Smooth muscle cell (in vitro differentiated cells): ENCODE measurements at regions not wholly inside any gene's neighbourhood (a gene's known extent, or its start where the extent isn't known, plus 50 kb on each side); places are given as distances from the start of the nearest gene placed in this dataset.

Experiments
- DNase-seq: peaks from one replicate; lab custom pipeline; 2025; ENCODE audit not compliant: unreplicated experiment; lab: John Stamatoyannopoulos, UW
- H2AFZ ChIP-seq: fragments of 200-600 bp; sonication (generic); 2 replicates; pipeline ENCODE4 v1.6.0; 2016; ENCODE audit warnings: antibody characterized with exemption, low read depth, mild to moderate bottlenecking
- H3F3A ChIP-seq: fragments of 200-600 bp; sonication (generic); 2 replicates; pipeline ENCODE4 v1.6.0; 2017; ENCODE audit warnings: antibody characterized with exemption, low read depth
- H3K27ac ChIP-seq: fragments of 200-600 bp; sonication (generic); 2 replicates; pipeline ENCODE4 v1.5.1; 2016; ENCODE audit warnings: low read depth, mild to moderate bottlenecking
- H3K27me3 ChIP-seq: fragments of 200-600 bp; sonication (generic); 2 replicates; pipeline ENCODE4 v1.6.1; 2016; ENCODE audit warnings: low read depth, mild to moderate bottlenecking
- H3K36me3 ChIP-seq: fragments of 200-600 bp; sonication (generic); 2 replicates; pipeline ENCODE4 v1.5.1; 2016; ENCODE audit warnings: low read depth
- H3K4me1 ChIP-seq: fragments of 200-600 bp; sonication (generic); 2 replicates; pipeline ENCODE4 v1.5.1; 2016; ENCODE audit warnings: low read depth
- H3K4me2 ChIP-seq: fragments of 200-600 bp; sonication (generic); 2 replicates; pipeline ENCODE4 v1.6.0; 2016; ENCODE audit warnings: mild to moderate bottlenecking
- H3K4me3 ChIP-seq: fragments of 200-600 bp; sonication (generic); 2 replicates; pipeline ENCODE4 v1.5.1; 2016; ENCODE audit warnings: mild to moderate bottlenecking
- H3K79me2 ChIP-seq: fragments of 200-600 bp; sonication (generic); 2 replicates; pipeline ENCODE4 v1.6.0; 2016; ENCODE audit warnings: low read depth, mild to moderate bottlenecking
- H3K9ac ChIP-seq: fragments of 200-600 bp; sonication (generic); 2 replicates; pipeline ENCODE4 v1.6.0; 2016; ENCODE audit warnings: low read depth
- H3K9me3 ChIP-seq: fragments of 200-600 bp; sonication (generic); replicated peaks from 2 replicates; pipeline ENCODE4 v1.5.1; 2016; ENCODE audit warnings: low read depth
- H4K20me1 ChIP-seq: fragments of 200-600 bp; sonication (generic); 2 replicates; pipeline ENCODE4 v1.6.0; 2016; ENCODE audit warnings: low read depth
- CTCF ChIP-seq: fragments of 200-600 bp; sonication (generic); IDR thresholded peaks from 2 replicates; pipeline ENCODE4 v1.5.1; 2017; ENCODE audit warnings: borderline replicate concordance, mild to moderate bottlenecking, antibody characterized with exemption; ENCODE audit not compliant: insufficient read depth, poor library complexity, severe bottlenecking
- WGBS: methylation state at CpG from one replicate; pipeline ENCODE4 v1.1.7; 2016; ENCODE audit warnings: low lambda C conversion rate; 5-methylcytosine and 5-hydroxymethylcytosine counted together

DNA sequence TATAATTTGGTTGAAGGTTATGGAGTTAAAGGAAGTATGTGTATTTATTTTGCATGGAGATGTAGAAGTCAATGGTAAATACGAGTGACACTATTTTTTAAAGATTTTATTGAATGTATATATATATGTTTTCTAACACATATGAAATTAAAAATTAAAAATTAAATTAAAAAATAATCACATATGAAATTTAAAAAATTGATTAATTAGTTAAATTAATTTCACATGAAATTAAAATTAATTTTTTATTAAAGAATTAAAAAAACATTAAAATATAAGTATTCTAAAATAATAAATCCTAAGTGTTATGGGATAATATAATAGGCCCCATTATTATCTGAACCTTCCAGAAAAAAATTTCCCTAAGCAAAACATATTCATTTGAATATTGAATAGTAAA, 1163.5 kb downstream of the ARAP2 start:
- Histone ChIP-seq H3K27ac (no peak overlapping the region), H3F3A (no peaks in the 10 kb centered on the region), H4K20me1 (no peaks in the 10 kb centered on the region), H3K27me3 (no peaks in the 10 kb centered on the region), H3K9ac (no peak overlapping the region), H3K9me3 (no peaks in the 10 kb centered on the region), H3K4me3 (no peak overlapping the region), H2AFZ (no peak overlapping the region), H3K4me1 (no peaks in the 10 kb centered on the region), H3K36me3 (no peaks in the 10 kb centered on the region), H3K79me2 (no peaks in the 10 kb centered on the region), H3K4me2 (no peak overlapping the region)
- 100% methylated on average over 1 of the region's 1 CpG for WGBS
- TF ChIP-seq CTCF: no peak
- DNase-seq: no peak

DNA sequence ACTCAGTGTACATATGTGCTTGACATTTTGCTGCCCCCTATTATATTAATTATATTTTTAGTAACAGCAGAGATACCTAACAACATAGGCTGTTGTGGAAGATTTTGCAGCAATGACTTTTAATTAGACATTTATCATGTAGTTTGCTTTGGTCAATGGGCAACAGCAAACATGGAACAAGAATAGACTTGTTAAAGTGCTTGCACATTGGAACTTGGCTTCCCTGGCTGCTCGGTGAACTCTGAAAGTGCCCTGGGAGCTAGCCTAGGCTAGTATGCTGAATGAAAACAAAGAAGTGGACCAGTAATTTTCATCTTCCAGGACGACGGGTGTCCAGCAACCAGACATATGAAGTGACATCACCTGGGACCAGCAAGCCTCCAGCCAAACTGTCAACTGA, 1157.1 kb downstream of the ARAP2 start:
- H3K4me2 ChIP-seq: no peak overlapping the region
- H3K27ac ChIP-seq: no peak overlapping the region
- 47% methylated on average over 3 of the region's 3 CpGs for WGBS
- H3K9me3 ChIP-seq: no peaks in the 10 kb centered on the region
- no peaks in the 10 kb centered on the region for H3K4me1 ChIP-seq
- H3K79me2 ChIP-seq: no peaks in the 10 kb centered on the region
- no peaks in the 10 kb centered on the region for H3K27me3 ChIP-seq
- no peaks in the 10 kb centered on the region for H4K20me1 ChIP-seq
- H3F3A ChIP-seq: no peaks in the 10 kb centered on the region
- no peak for DNase-seq
- no peaks in the 10 kb centered on the region for H3K36me3 ChIP-seq
- TF ChIP-seq CTCF: no peak
- no peak overlapping the region for H2AFZ ChIP-seq
- H3K4me3 ChIP-seq: no peak overlapping the region
- H3K9ac ChIP-seq: no peak overlapping the region

GRCh38 chr4:35100932-35101331, 1143.4 kb downstream of the ARAP2 start:
- Histone ChIP-seq H3K9ac (no peak overlapping the region), H3K27ac (no peak overlapping the region), H3F3A (no peaks in the 10 kb centered on the region), H3K4me3 (no peak overlapping the region), H3K9me3 (no peaks in the 10 kb centered on the region), H3K79me2 (no peaks in the 10 kb centered on the region), H2AFZ (no peak overlapping the region), H3K36me3 (no peaks in the 10 kb centered on the region), H3K27me3 (no peaks in the 10 kb centered on the region), H3K4me1 (no peaks in the 10 kb centered on the region), H4K20me1 (no peaks in the 10 kb centered on the region), H3K4me2 (no peak overlapping the region)
- no peak for DNase-seq
- 98% methylated on average over 8 of the region's 8 CpGs for WGBS
- no peak for TF ChIP-seq CTCF

DNA sequence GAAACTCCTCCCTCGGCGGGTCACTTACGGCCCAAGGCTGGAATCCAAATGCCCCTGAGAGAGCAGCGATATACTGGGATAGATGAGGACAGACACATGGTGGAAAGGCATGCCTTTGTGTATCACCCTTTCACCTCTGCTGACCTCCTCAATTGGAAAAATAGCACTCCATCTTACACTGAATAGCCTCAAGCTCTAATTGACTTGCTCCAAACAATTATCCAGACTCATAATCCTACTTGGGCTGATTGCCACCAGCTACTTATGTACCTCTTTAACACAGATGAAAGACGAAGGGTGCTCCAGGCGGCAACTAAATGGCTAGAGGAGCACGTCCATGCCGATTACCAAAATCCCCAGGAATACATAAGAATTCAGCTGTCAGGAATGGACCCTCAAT, 1142.2 kb downstream of the ARAP2 start:
- Histone ChIP-seq H3K9ac (no peak overlapping the region), H3K27me3 (no peaks in the 10 kb centered on the region), H3K9me3 (no peaks in the 10 kb centered on the region), H4K20me1 (no peaks in the 10 kb centered on the region), H3K79me2 (no peaks in the 10 kb centered on the region), H2AFZ (no peak overlapping the region), H3K4me2 (no peak overlapping the region), H3K27ac (no peak overlapping the region), H3K36me3 (no peaks in the 10 kb centered on the region), H3K4me3 (no peak overlapping the region), H3K4me1 (no peaks in the 10 kb centered on the region), H3F3A (no peaks in the 10 kb centered on the region)
- no peak for DNase-seq
- WGBS: 91% methylated on average over 8 of the region's 8 CpGs
- TF ChIP-seq CTCF: no peak
